ENCODE measurements at regions not wholly inside any gene's neighbourhood (a gene's known extent, or its start where the extent isn't known, plus 50 kb on each side); places are given as distances from the start of the nearest gene placed in this dataset.

- DNase-seq = no peak
- no peak for FAIRE-seq
These were observed 165.3 kb downstream of the SNAPC1 start for GRCh38 chr14:61927520-61927919.

GRCh38 chr14:61928300-61928699, 166.1 kb downstream of the SNAPC1 start:
- DNase-seq (no peak), FAIRE-seq (no peak)
- Histone ChIP-seq H3K36me3 (ENCODE audit: control insufficient read depth in 3 of 3, insufficient read depth in 2 of 3, low read depth in 1 of 3, low read length in 3 of 3) (no peaks in the 10 kb centered on the region), H3K27ac (ENCODE audit: low read depth in 1 of 3, low read length in 2 of 3) (no peak overlapping the region), H3K4me3 (ENCODE audit: low read depth in 1 of 3, low read length in 3 of 3) (no peak overlapping the region), H3K27me3 (ENCODE audit: control insufficient read depth in 3 of 3, insufficient read depth in 3 of 3, low read length in 3 of 3) (peaks cover 0 to 2% (median 2%) of the 10 kb centered on the region in 3 donors), H3K9me3 (ENCODE audit: control insufficient read depth in 2 of 2, insufficient read depth in 1 of 2, low read depth in 1 of 2, low read length in 1 of 2) (no peaks in the 10 kb centered on the region), H3K4me1 (ENCODE audit: control insufficient read depth in 3 of 3, insufficient read depth in 2 of 3, low read depth in 1 of 3, low read length in 2 of 3) (no peaks in the 10 kb centered on the region)

More at GRCh38 chr14:61927520-61927919, 165.3 kb downstream of the SNAPC1 start:
- WGBS, 3 donors = 36 to 49% (median 37%) methylated on average over 2 of the region's 2 CpGs
- H3K27ac ChIP-seq (ENCODE audit: low read depth in 1 of 3, low read length in 2 of 3) = no peak overlapping the region
- no peaks in the 10 kb centered on the region for H3K4me1 ChIP-seq (ENCODE audit: control insufficient read depth in 3 of 3, insufficient read depth in 2 of 3, low read depth in 1 of 3, low read length in 2 of 3)
- H3K4me3 ChIP-seq (ENCODE audit: low read depth in 1 of 3, low read length in 3 of 3) = no peak overlapping the region
- no peaks in the 10 kb centered on the region for H3K9me3 ChIP-seq (ENCODE audit: control insufficient read depth in 2 of 2, insufficient read depth in 1 of 2, low read depth in 1 of 2, low read length in 1 of 2)
- peaks cover 0 to 2% (median 2%) of the 10 kb centered on the region in 3 donors for H3K27me3 ChIP-seq (ENCODE audit: control insufficient read depth in 3 of 3, insufficient read depth in 3 of 3, low read length in 3 of 3)
- H3K36me3 ChIP-seq (ENCODE audit: control insufficient read depth in 3 of 3, insufficient read depth in 2 of 3, low read depth in 1 of 3, low read length in 3 of 3) = no peaks in the 10 kb centered on the region

DNA sequence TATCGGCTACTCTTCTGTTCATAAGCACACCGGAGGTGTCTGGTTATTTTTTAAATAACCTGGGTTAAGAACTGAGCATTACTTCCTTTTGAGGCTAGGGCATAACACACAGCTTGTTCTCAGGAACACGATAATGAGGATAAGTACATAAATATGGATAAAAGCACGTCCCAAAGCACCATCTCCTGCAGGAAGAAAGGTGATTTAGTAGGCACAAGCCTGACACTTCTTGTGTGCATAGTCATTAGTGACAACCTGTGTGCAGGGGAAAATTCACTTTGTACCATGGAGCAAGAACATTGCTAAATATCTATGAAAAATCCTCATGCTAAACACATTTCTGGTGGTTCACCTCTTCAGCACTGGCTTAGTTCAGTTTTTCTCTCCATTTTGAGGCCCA, 166.5 kb downstream of the SNAPC1 start:
- 70 to 86% (median 81%) methylated on average over 4 of the region's 4 CpGs for WGBS, 3 donors
- FAIRE-seq (no peak), DNase-seq (no peak)
- H3K4me1 ChIP-seq (ENCODE audit: control insufficient read depth in 3 of 3, insufficient read depth in 2 of 3, low read depth in 1 of 3, low read length in 2 of 3) = no peaks in the 10 kb centered on the region
- no peak overlapping the region for H3K4me3 ChIP-seq (ENCODE audit: low read depth in 1 of 3, low read length in 3 of 3)
- peaks cover 0 to 2% (median 2%) of the 10 kb centered on the region in 3 donors for H3K27me3 ChIP-seq (ENCODE audit: control insufficient read depth in 3 of 3, insufficient read depth in 3 of 3, low read length in 3 of 3)
- H3K9me3 ChIP-seq (ENCODE audit: control insufficient read depth in 2 of 2, insufficient read depth in 1 of 2, low read depth in 1 of 2, low read length in 1 of 2) = no peaks in the 10 kb centered on the region
- H3K36me3 ChIP-seq (ENCODE audit: control insufficient read depth in 3 of 3, insufficient read depth in 2 of 3, low read depth in 1 of 3, low read length in 3 of 3) = no peaks in the 10 kb centered on the region
- no peak overlapping the region for H3K27ac ChIP-seq (ENCODE audit: low read depth in 1 of 3, low read length in 2 of 3)

GRCh38 chr14:61929651-61930050, 167.4 kb downstream of the SNAPC1 start:
- Histone ChIP-seq H3K27me3 (ENCODE audit: control insufficient read depth in 3 of 3, insufficient read depth in 3 of 3, low read length in 3 of 3) (peaks cover 0 to 2% (median 2%) of the 10 kb centered on the region in 3 donors), H3K36me3 (ENCODE audit: control insufficient read depth in 3 of 3, insufficient read depth in 2 of 3, low read depth in 1 of 3, low read length in 3 of 3) (no peaks in the 10 kb centered on the region), H3K27ac (ENCODE audit: low read depth in 1 of 3, low read length in 2 of 3) (no peak overlapping the region), H3K9me3 (ENCODE audit: control insufficient read depth in 2 of 2, insufficient read depth in 1 of 2, low read depth in 1 of 2, low read length in 1 of 2) (no peaks in the 10 kb centered on the region), H3K4me3 (ENCODE audit: low read depth in 1 of 3, low read length in 3 of 3) (no peak overlapping the region), H3K4me1 (ENCODE audit: control insufficient read depth in 3 of 3, insufficient read depth in 2 of 3, low read depth in 1 of 3, low read length in 2 of 3) (no peaks in the 10 kb centered on the region)
- FAIRE-seq (no peak), DNase-seq (no peak)
- WGBS, 3 donors = 26 to 33% (median 29%) methylated on average over 2 of the region's 2 CpGs

- H3K4me3 ChIP-seq (ENCODE audit: low read depth in 1 of 3, low read length in 3 of 3) = no peak overlapping the region
These were observed 168.1 kb downstream of the SNAPC1 start for GRCh38 chr14:61930101-61930857.

DNA sequence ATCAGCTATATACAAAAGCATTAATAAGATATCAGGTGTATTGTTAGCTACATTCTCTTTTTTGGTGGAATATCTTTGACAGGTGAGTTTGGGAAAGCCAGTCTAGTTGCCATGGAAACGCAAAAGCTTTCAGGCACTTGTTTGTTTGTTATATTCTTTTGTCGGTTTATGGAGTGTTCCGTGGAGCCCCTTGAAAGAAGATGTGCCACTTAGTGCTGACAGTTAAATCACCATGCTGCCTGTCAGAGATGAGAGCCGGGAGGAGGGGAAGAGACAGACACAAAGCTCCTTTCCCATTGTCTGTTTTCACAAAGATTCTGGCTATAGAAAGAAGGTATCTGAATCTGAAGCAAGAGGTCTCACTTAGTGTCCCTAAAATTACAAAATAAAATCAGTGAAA, 170.8 kb downstream of the SNAPC1 start:
- peaks cover 0 to 4% (median 0%) of the 10 kb centered on the region in 3 donors for H3K27me3 ChIP-seq (ENCODE audit: control insufficient read depth in 3 of 3, insufficient read depth in 3 of 3, low read length in 3 of 3)
- no peaks in the 10 kb centered on the region for H3K4me1 ChIP-seq (ENCODE audit: control insufficient read depth in 3 of 3, insufficient read depth in 2 of 3, low read depth in 1 of 3, low read length in 2 of 3)
- no peak overlapping the region for H3K27ac ChIP-seq (ENCODE audit: low read depth in 1 of 3, low read length in 2 of 3)
- no peaks in the 10 kb centered on the region for H3K36me3 ChIP-seq (ENCODE audit: control insufficient read depth in 3 of 3, insufficient read depth in 2 of 3, low read depth in 1 of 3, low read length in 3 of 3)
- FAIRE-seq = no peak
- DNase-seq = no peak
- 69 to 76% (median 70%) methylated on average over 4 of the region's 4 CpGs for WGBS, 3 donors
- H3K9me3 ChIP-seq (ENCODE audit: control insufficient read depth in 2 of 2, insufficient read depth in 1 of 2, low read depth in 1 of 2, low read length in 1 of 2) = no peaks in the 10 kb centered on the region
- no peak overlapping the region for H3K4me3 ChIP-seq (ENCODE audit: low read depth in 1 of 3, low read length in 3 of 3)

More at GRCh38 chr14:61930101-61930857, 168.1 kb downstream of the SNAPC1 start:
- WGBS, 3 donors = 86 to 90% (median 89%) methylated on average over 6 of the region's 6 CpGs
- H3K27ac ChIP-seq (ENCODE audit: low read depth in 1 of 3, low read length in 2 of 3) = no peak overlapping the region
- DNase-seq (no peak), FAIRE-seq (no peak)
- no peaks in the 10 kb centered on the region for H3K4me1 ChIP-seq (ENCODE audit: control insufficient read depth in 3 of 3, insufficient read depth in 2 of 3, low read depth in 1 of 3, low read length in 2 of 3)
- H3K9me3 ChIP-seq (ENCODE audit: control insufficient read depth in 2 of 2, insufficient read depth in 1 of 2, low read depth in 1 of 2, low read length in 1 of 2) = no peaks in the 10 kb centered on the region
- peaks cover 0 to 2% (median 0%) of the 10 kb centered on the region in 3 donors for H3K27me3 ChIP-seq (ENCODE audit: control insufficient read depth in 3 of 3, insufficient read depth in 3 of 3, low read length in 3 of 3)
- no peaks in the 10 kb centered on the region for H3K36me3 ChIP-seq (ENCODE audit: control insufficient read depth in 3 of 3, insufficient read depth in 2 of 3, low read depth in 1 of 3, low read length in 3 of 3)

GRCh38 chr14:61934385-61934784, 172.2 kb downstream of the SNAPC1 start:
- DNase-seq = no peak
- no peak overlapping the region for H3K27ac ChIP-seq (ENCODE audit: low read depth in 1 of 3, low read length in 2 of 3)
- H3K27me3 ChIP-seq (ENCODE audit: control insufficient read depth in 3 of 3, insufficient read depth in 3 of 3, low read length in 3 of 3) = peaks cover 0 to 4% (median 0%) of the 10 kb centered on the region in 3 donors
- no peaks in the 10 kb centered on the region for H3K4me1 ChIP-seq (ENCODE audit: control insufficient read depth in 3 of 3, insufficient read depth in 2 of 3, low read depth in 1 of 3, low read length in 2 of 3)
- no peak overlapping the region for H3K4me3 ChIP-seq (ENCODE audit: low read depth in 1 of 3, low read length in 3 of 3)
- no peak for FAIRE-seq
- WGBS, 3 donors = 59 to 69% (median 68%) methylated on average over 3 of the region's 3 CpGs
- no peaks in the 10 kb centered on the region for H3K9me3 ChIP-seq (ENCODE audit: control insufficient read depth in 2 of 2, insufficient read depth in 1 of 2, low read depth in 1 of 2, low read length in 1 of 2)
- H3K36me3 ChIP-seq (ENCODE audit: control insufficient read depth in 3 of 3, insufficient read depth in 2 of 3, low read depth in 1 of 3, low read length in 3 of 3) = no peaks in the 10 kb centered on the region

DNA sequence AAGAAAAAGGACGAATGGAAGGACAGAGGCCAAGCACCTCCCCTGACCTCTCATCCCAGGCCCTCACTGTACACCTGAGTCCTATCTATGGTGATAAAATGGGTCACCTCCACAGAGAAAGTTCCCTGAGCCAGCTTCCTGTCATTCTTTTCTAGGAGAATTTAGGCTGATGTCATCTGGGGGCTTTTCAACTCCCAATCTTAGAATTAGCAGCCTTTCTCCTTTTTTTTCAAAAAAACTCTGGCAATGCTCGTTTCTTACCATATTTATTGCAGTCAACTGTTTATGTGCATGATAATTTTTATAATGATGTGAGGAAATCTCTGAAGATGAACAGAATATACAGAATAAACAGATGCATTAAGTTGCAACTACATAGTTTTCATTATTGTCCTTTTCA, 177.6 kb downstream of the SNAPC1 start:
- no peaks in the 10 kb centered on the region for H3K9me3 ChIP-seq (ENCODE audit: control insufficient read depth in 2 of 2, insufficient read depth in 1 of 2, low read depth in 1 of 2, low read length in 1 of 2)
- no peaks in the 10 kb centered on the region for H3K36me3 ChIP-seq (ENCODE audit: control insufficient read depth in 3 of 3, insufficient read depth in 2 of 3, low read depth in 1 of 3, low read length in 3 of 3)
- no peak overlapping the region for H3K27ac ChIP-seq (ENCODE audit: low read depth in 1 of 3, low read length in 2 of 3)
- WGBS, 3 donors = 27 to 38% (median 32%) methylated on average over 2 of the region's 2 CpGs
- peaks cover 0 to 4% (median 0%) of the 10 kb centered on the region in 3 donors for H3K27me3 ChIP-seq (ENCODE audit: control insufficient read depth in 3 of 3, insufficient read depth in 3 of 3, low read length in 3 of 3)
- H3K4me3 ChIP-seq (ENCODE audit: low read depth in 1 of 3, low read length in 3 of 3) = no peak overlapping the region
- FAIRE-seq (no peak), DNase-seq (no peak)
- H3K4me1 ChIP-seq (ENCODE audit: control insufficient read depth in 3 of 3, insufficient read depth in 2 of 3, low read depth in 1 of 3, low read length in 2 of 3) = no peaks in the 10 kb centered on the region

All from small intestine (tissue), 7 donors.